SH-SY5Y (cell line): ENCODE measurements at regions not wholly inside any gene's neighbourhood (a gene's known extent, or its start where the extent isn't known, plus 50 kb on each side); places are given as distances from the start of the nearest gene placed in this dataset.

Experiments
- GATA2 ChIP-seq: IDR thresholded peaks from 2 replicates; pipeline ENCODE4 v1.6.1; 2011; ENCODE audit warnings: mild to moderate bottlenecking, low read depth, low read length
- GATA3 ChIP-seq: IDR thresholded peaks from 2 replicates; pipeline ENCODE4 v1.6.1; 2011; ENCODE audit warnings: low read depth, mild to moderate bottlenecking, low read length, moderate library complexity

DNA sequence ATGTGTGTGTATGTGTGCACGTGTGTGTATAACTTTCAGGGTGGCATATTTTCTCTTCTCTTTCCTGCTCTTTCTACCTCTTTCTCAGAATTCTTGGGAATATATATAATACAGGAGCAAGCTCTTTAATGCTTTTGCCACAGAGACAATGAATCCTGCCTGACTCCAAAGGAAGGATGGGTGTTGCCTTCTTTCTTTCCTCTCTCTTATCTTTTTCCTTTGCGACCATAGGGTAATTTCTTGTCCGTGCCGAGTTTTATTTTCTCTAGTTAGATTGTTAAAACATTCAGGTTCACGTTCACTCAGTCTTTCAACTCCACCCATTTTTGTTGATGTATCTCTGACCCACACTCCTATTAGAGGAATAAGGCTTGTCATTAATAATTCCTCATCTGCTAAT is 129.0 kb upstream of the C1orf21 start:
- no peak for TF ChIP-seq GATA3
- TF ChIP-seq GATA2, result no peak
